ENCODE measurements at regions not wholly inside any gene's neighbourhood (a gene's known extent, or its start where the extent isn't known, plus 50 kb on each side); places are given as distances from the start of the nearest gene placed in this dataset.

DNA sequence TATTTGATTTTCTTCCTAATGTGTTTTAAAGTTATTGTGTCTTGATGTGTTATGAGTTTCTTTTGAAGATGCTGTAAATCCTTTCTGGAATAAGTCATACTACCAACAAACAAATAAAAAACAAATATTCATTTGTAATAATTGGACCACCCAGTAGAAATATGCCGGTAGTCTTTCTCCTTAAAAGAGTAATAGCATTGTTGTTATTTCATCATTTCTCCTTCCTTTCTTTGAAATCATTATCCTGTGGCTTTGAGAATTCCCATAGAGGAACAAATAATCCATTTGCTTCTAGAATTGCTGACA lies 169.4 kb downstream of the NNT start:
- no peak for TF ChIP-seq CTCF (IDR thresholded peaks at IDR 0.05; ENCODE audit: low read depth, low read length)
- no peak for DNase-seq (ENCODE audit: extremely low read depth, low read depth)

- DNase-seq (ENCODE audit: extremely low read depth, low read depth) = no peak
- no peak for TF ChIP-seq CTCF (IDR thresholded peaks at IDR 0.05; ENCODE audit: low read depth, low read length)
Measured at GRCh38 chr5:43771611-43772031, 168.6 kb downstream of the NNT start.

GRCh38 chr5:43769571-43770355 lies 166.8 kb downstream of the NNT start:
- peak; percentile 93 for DNase-seq (ENCODE audit: extremely low read depth, low read depth)
- no peak for TF ChIP-seq CTCF (IDR thresholded peaks at IDR 0.05; ENCODE audit: low read depth, low read length)
